NCI-H2029 treated with DMSO at 0.1 percent for 48 hours (cell line): ENCODE measurements at regions not wholly inside any gene's neighbourhood (a gene's known extent, or its start where the extent isn't known, plus 50 kb on each side); places are given as distances from the start of the nearest gene placed in this dataset.

Experiments
- DNase-seq: peaks from one replicate; lab custom pipeline; 2025; lab: John Stamatoyannopoulos, UW

- DNase-seq, result no peak
These were observed 206.2 kb upstream of the CDH10 start for GRCh38 chr5:24850926-24851486.

- DNase-seq, result no peak
These were observed 204.4 kb upstream of the CDH10 start for GRCh38 chr5:24849210-24849609.

GRCh38 chr5:24831989-24832388 is 187.2 kb upstream of the CDH10 start:
- no peak for DNase-seq

DNA sequence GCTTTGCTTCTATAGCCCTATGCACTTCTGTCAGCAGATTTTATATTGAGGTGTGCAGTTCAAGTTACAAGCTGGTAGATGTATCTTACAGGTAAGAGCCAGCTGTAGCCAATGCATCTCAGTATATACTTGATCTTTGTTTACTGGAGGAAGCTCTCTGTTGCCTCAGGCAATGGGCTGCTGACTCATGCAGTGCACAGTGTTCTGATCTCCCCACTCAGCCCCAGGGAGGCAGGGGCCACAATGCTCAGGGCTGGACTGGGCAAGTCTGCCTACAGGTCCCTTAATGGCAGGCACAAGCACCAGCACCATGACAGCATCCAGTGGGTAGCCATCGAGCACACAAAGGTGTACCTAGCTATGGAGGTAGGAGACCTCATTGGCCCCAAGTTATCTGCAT is 178.8 kb upstream of the CDH10 start:
- DNase-seq, result no peak

DNA sequence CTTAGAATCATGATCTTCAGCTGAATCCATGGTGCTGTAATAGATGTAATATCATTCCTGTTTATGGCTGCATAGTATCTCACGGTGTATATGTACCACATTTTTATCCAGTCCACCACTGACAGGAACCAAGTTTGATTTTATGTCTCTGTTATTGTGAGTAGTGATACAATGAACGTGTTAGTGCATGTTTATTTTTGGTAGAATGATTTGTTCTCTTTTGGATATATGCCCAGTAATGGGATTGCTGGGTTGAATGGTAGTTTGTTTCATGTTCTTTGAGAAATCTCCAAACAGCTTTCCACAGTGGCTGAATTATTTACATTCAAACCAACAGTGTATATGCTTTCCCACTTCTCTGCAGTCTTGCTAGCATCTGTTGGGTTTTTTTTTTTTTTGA is 175.1 kb upstream of the CDH10 start:
- no peak for DNase-seq

DNA sequence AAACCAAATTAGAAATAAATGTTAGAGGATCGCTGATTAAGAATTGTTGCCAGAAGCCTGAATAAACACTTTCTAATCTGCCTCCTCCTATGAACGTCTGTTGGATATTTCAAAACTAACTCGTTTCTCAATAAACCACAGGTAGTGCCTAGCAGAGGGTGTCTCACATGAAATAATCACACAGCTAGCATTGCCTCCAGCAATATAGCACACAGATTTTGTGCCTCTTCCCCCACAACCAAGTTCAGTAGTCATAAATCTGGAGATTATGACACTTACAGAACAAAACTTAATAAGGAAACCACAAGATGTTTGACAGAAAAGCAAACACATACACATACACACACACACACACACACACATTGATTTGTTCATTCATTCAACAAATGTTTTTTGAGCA is 173.2 kb upstream of the CDH10 start:
- DNase-seq, result no peak

- no peak for DNase-seq
These were observed 171.4 kb upstream of the CDH10 start for GRCh38 chr5:24816206-24816605.

GRCh38 chr5:24805230-24805629 is 160.5 kb upstream of the CDH10 start:
- no peak for DNase-seq

DNA sequence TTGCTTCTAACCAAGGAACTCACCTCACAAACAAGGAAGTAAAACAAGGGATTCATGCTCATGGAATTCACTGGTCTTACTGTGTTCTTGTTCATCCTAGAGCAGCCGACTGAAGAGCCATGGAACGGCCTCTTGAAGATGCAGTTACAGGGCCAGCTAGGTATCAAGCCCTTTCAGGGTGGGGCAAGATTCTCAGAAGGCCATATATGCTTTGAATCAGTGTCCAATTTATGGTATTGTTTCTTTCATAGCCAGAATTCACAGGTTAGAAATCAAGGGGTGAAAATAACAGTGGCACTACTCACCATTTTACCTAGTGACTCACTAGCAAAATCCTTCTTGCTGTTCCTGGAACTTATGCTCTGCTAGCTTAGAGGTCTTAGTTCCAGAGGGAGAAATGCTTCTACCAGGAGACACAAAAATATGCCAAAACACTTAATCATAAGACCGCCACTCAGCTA is 159.5 kb upstream of the CDH10 start:
- DNase-seq, result no peak

GRCh38 chr5:24791326-24791725 is 146.5 kb upstream of the CDH10 start:
- DNase-seq, result no peak

DNA sequence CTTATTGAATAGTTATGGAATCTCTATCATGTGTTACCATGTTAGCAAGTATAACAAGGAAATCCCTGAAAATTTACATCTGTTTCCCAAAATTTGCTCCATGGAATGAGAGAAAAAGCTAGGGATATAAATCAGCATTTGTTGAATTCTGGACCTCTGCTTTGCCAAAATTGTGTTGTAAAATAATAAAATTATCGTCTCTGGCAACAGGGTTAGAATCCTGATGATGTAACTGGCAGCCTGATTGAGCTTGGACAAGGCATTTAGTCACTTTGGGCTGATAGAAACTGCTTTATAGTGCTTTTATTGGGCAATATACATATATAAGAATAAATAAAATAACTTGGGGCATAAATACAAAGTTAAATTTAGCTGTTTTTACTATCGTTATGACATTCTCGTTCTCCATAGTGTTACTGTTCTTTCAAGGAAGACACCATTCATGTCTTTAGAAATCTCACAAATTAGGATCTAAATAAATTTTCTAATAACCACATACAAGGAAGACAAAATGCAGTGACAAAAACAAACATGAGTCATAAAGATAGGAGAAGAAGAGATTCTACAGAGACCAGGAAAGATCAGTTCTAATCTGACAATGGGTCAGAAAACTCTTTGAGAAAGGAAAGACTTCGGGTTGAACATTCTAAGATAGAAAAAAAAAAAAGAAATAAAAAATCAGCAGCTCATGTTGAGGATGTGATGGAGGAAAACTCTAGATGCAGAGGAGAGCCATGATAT is 145.0 kb upstream of the CDH10 start:
- no peak for DNase-seq

DNA sequence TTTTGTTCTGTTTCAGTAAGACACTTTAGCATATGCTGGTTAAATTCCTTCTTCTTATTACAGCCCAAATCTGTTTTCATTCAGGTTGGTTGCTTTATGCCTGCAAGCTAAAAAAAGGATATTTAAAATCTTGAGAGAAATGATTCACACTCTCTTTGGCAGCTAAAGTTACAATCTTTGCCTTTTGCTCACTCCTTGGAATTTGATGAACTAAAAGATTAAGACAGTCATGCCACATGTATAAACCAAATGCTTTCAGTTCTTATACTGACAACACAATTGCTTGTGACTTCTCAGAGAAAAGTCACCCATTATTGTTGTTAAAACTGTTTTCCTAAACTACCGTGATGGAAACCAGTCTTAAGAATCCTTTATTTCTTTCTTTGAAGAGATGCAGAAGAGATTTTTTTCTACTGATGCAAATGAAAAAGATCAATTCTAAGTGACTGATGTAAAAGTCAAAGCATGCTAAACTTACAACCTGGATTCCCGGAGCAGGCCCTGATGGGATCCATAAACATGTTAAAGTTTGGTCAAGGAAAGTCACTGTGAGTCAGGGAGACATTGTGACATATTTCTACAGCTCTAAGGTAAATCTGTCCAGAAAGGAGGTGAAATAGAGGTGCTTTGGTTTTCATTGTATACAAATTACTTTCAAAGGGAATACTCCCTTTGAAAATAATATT is 144.2 kb upstream of the CDH10 start:
- DNase-seq, result no peak

DNA sequence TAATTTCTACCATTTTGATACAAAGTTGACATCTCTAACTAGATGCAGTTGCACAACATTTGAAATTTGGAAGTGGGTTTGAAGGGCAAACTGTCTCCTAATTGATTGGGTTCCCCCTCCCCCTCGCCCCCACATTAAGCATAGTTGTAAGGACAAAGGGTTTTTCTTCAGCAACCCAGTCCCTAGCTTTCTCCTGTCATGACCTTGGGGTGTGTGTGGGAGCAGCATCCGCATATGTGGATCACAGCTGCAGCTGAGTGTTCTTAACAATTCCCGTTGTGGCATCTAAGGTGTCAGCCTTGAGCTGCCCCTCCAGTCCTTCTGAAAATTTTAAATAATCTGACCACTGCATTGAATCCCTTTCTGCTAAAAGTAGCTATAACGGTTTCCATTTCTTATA is 141.3 kb upstream of the CDH10 start:
- no peak for DNase-seq

- no peak for DNase-seq
These were observed 138.8 kb upstream of the CDH10 start for GRCh38 chr5:24783596-24783995.

GRCh38 chr5:24777392-24777791 is 132.6 kb upstream of the CDH10 start:
- no peak for DNase-seq

DNA sequence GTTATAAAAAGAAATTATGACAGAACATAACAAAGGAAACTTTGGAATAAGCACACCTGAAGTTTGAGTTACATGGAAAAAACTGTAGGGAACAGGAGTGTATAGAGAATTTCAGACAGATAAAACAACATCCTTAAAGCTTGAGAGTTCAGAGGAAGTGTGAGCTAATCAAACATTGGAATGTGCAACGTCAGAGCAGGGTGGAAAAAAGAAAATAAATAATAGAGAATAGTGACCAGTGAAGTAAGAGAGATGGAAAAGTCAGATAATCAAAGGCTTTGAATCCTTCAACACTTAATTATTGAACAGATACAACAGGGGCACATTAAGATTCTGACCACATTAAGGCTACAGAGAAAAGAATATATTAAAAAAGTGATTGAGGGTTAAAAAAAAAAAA is 128.5 kb upstream of the CDH10 start:
- no peak for DNase-seq

GRCh38 chr5:24767086-24767485 is 122.3 kb upstream of the CDH10 start:
- no peak for DNase-seq

DNA sequence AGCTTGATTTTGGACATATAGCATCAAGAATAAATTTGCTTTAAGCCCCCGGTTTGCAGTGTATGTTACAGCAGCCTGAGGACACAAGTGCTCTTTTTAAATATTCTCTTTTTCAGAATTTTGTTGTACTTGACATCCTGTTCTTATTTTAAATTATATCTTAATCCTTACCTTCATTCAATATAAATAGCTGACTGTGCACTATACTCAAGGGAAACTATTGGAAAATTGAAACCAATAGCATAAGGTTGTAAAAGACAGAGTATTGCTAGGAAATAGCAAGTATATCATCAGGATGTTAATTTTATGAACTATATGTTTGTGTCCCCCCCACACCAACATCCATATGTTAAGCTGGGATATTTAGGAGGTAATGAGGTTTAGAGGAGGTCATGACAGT is 120.4 kb upstream of the CDH10 start:
- DNase-seq, result no peak

GRCh38 chr5:24750355-24750754 is 105.6 kb upstream of the CDH10 start:
- DNase-seq, result no peak

DNA sequence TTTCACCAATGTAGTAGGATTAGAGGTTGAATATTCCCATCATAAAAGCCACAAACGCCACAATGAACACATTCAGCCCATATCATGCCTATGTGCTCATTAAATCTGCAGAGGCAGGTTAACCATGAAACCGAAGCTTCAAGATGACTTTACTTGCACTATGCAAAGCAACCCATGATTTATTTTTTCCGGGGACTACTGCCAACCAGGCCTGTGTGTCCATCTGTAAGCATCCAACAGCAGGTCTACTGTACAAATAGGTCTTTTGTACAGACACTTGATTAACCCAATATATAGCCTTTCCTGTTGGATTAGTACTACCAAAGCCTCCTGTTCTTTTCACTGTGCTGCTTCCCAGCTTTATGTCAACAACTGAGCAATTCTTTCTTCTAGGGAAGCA is 104.9 kb upstream of the CDH10 start:
- DNase-seq, result no peak

GRCh38 chr5:24747327-24747726 is 102.5 kb upstream of the CDH10 start:
- DNase-seq, result no peak

DNA sequence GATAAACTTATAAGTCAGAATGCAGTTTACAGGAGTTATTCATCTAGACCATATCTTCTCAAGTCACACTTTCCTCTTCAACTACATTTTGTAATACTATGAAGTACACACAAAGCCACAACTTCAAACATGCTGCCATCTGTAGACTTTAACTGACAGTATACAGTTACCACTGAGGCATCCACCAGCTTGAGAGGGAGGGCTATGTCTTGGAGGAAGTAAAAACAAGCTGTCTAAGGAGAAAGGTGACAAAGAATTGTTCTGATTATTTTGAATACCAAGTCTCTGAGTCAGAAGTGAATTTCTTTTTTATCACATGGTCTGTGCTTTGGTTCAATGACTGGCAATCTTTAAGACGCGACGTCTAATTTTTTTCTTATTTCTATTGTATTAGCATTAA is 97.6 kb upstream of the CDH10 start:
- DNase-seq, result no peak

DNA sequence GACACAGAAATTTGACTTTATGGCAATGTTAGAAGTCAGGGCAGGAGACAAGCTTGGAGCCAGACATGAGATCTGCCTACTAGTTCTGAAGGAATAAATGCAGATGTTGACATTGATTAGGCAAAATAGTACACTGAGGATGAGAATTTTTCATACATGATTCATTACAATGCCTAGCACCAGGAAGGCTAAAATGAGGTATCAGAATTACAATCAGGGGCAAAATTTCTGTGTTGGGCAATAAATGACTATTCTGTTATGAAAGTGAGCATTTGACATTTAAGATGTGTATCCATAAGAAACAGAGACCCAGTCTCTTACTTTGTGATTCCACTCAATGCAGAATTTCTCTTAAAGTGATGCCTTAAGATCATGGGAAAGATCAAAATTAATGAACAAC is 92.4 kb upstream of the CDH10 start:
- DNase-seq, result no peak

DNA sequence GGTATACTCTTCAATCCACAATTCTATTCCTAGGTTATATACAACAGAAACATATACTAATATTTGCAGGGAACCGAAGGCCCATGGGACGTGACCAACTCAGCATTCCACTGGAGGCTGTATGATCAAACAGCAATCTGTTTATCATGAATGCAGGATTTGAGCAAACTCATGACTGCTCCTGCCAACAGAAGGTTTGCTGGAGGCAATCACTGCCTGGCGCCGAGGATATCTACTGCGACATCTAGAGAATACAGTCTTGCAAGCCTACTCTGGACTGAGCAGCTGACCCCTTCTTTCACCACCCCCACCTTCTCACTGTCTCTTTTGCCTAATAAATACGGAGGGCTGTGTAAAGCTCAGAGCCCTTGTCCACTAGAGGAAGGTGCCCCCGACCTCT is 90.5 kb upstream of the CDH10 start:
- no peak for DNase-seq
